DMS 273 treated with DMSO at 0.1 percent for 48 hours (cell line): ENCODE measurements at regions not wholly inside any gene's neighbourhood (a gene's known extent, or its start where the extent isn't known, plus 50 kb on each side); places are given as distances from the start of the nearest gene placed in this dataset.
"Not testable (repeated sequence)": the region's sequence is repeated elsewhere in the genome, so short reads cannot be mapped to it uniquely, and the experiment has no call there.

Source experiments
- DNase-seq: peaks from one replicate; lab custom pipeline; 2025; lab: John Stamatoyannopoulos, UW

DNA sequence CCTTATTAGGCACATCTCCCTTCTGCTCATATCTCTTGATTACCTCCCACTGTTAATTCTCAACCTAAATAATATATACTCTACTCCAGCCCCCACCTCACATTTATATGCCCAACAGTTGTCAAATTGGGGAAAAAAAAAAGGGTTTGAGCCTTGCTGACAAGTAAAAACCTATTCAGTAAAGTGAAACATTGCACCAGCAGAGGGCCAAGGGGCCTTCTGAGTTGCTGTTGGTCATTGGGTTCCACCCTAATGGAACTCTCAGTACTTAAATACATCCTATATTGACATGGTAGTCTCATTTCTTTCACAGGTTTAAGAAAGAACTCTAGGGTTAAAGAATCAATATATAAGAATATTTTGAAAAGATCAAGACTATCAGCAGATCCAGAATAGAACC lies 362.2 kb downstream of the SMARCA1 start:
- no peak for DNase-seq

DNA sequence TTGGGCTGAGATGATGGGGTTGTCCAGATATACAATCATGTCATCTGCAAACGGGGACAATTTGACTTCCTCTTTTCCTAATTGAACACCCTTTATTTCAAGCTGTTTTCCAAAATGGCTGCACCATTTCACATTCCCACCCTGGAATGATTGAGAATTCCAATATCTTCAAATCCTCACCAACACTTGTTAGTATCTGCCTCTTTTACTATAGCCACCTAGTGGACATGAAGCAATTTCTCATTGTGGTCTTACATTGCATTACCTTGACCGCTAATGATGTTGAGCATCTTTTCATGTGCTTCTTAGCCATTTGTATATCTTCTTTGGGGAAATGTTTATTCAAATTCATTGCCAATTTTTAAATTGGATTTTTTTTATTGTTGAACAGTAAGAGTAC lies 364.8 kb downstream of the SMARCA1 start:
- DNase-seq, result no peak

DNA sequence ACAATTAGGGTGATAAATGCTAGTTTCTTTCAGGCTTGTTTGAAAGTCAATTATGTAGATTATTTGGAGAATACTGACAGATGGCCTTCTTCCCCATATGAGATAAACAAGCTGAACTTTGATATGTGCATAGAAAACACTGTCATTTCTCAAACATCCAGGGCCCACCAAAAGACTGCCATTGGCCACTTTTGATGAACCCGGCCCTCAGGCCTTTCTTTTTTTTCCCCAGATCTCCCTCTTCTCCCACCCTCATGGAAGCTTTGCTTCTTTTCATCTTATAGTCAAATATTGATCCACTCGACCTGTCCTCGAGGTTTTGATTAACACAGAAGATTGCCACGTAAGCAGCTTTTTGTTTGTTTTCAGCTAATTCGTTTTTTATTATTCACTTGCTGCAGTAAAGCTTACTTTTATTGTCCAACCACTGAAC lies 377.4 kb downstream of the SMARCA1 start:
- DNase-seq, result no peak

DNA sequence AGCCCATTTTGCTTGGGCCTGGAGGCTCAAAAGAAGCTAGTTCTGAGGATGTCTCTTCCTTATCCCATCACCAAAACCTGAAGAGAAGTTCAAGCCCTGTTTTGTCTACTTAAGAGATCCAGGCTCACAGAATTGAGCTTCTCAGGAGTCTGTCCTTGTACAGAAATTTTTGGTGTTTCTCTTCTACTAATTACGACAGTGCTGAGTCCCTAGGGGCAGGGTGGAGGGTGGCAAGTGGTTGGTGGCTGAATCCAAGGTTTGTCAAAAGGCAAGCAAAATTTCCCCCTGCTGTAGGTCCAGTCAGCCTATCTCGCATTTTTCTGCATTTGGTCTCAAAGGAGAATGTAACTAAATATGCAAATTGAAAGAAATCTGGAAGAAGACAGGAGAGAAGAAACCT lies 377.9 kb downstream of the SMARCA1 start:
- no peak for DNase-seq

DNA sequence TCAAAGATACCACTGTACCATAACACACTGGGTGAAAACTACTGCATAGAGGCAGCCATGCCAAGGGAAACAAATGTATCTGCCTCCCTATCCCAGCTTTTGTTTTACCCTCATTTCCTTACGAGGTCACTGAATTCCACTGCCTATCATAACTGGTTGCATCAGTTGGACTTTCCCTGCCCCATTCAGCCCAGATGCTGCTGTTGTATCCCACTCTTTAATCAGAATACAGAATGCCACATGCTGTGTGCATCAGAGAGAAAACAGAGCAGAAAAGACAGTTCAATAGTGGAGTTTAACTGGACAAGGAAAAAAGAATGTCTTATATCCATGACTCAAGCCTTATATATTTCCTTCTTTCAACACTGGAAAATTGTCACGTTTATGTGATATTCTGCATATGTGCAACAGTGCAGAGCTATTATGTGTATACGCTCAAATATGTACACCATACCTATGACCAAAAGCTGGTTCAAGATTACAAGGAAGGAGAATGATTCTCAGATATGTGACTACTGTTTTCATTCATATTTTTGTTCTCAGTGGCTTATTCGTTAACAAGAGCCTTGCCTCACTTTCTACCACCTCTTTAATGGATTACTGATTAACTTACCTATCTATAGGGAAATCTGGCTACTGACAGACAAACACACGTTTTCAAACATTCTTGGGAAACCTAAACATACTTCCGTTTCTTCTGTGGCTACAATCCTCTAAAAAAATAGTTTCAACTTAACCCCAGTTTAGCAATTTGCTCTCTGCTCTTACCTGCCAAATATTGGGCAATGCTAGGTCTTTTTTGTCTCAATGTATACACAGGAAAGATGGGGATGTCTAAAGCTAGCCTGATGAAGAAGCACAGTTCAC lies 378.9 kb downstream of the SMARCA1 start:
- DNase-seq, result no peak

DNA sequence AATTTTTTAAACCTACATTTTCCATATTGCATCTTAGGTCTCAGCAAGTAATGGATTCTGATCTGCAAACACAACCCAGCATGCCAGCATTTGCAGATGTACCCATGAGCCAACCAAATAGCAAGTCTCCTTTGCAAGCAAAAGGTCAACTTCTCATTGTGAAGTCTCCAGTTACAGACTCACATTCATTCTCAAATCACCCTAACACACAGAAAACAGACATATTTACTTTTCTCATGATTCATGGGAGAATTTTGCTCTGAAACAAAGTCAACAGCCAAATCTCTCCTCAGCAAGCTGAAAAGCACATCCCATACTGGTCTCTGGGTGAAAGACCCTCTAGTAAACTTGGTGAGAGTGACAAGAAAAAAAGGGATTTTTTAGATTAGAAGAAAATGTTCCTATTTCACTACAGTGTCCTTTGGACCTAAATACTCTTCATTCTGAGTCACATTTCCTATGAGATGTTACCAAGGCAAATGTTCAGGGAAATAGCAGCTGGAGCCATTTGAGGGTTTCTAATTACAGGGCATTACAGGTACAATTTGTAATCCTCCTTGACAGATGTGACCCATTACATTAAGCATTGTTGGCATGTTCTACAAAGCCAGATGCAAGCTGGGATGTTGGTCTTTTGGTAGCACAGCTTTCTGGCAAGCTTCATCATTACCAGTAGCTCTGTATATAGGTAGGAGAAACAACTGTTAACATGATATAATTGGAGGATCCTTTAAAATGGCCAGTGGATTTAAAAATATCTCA lies 383.3 kb downstream of the SMARCA1 start:
- DNase-seq, result peak; percentile 88

DNA sequence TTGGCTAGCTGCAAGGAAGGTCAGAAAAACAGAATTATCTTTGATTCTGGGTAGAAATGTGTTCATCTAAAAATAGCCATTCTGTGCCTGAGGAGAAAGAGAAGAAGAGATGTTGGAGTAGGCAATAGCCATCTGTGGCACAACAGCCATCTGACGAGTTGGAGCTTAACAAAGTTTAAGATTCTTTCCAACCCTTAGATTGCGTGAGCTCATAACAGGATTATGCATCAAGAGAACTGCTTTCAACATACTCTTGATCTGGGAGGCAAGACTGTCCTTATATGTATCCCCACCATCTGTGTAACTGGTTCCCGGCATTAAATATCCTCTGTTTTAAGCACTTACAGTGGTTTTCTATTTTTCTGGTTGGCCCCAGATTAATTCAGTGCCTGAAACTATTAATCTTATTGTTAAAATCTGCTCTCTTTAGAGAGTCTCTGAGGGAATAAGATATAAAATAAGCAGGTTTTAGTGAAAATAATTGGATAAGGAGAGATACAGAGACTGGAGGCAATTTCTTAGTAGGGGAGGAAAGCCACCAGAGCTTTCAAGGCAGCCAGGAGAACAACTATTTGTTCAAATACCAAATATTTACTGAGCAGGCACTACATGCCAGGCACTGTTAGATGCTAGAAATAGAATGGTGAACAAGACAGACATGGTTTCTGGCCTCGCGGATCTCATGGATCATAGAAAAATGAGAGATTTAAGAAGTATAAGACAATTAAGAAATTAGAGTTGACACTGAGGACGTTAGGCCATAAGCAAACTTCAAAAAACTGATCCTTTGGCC lies 398.0 kb downstream of the SMARCA1 start:
- DNase-seq, result no peak

DNA sequence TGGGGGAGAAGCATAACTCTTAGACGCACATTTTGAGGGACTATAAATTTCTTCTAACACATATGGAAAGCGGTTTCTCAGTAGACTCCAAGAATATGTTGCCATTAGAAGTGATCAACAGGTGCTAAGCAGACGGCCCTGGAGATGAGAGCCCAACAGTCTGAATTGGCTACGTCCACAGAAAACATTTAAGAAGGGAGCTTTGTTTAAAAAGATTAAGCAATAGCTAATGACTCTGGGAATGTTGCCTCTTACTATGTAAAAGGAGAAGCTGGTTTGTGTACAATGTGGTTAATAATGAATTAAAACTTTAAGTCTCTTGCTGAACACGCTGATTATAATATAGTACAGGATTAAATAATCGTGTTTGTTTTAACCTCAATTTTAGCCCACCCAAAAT lies 399.5 kb downstream of the SMARCA1 start:
- DNase-seq, result no peak

DNA sequence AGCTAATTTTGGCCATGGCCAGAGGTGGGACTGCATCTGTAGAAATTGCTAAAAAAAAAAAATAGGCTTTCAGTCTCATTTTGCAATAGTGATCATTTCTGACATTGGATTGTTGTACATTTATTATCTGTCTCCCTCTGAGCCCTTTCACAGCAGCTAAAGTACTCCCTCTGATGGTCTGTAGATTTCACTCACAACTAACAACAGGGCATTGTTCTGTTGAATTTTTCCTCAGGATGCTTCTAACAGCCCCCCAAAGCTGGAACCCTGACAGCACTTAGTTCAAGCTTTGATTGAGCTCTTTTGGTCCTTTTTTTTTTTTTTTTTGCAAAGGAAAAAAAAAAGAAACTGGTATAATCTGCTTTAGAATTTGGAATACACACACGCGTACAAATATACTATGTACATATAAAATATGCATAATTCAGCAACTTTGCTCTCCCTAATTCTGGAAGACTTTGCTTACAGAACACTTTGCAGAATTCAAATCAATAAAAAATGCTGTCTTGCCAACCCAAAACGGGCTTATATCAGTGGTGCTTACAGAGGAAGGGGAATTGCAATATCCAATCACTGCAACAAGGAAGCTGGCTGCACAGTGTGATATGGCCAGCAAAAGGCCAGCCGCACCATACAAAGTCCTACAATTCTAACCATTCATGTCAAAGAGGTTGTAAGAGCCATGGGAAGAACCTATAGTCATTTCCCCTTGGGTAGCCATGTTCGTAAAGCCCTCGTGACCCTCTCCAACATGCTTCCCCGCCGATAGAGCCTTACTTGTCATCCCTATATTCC lies 406.4 kb downstream of the SMARCA1 start:
- DNase-seq, result no peak

DNA sequence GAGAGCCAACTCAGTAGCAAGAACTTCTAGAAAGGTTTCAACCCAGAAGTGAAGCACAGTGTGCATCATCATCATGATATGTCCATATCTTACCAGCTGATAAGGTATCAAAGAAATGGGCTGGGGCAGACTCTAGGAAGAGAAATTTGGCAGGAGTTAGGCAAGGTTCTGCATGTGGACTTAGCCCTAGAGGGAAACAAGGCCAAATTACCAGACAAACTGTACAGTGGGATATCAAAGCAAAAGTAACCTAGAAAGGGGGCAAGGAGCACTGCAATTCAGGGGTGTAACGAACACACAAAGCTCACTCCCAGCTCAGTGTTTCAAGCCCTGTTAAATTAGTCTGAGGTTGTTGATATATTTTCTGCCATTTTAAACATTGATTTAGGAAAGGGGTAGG lies 407.4 kb downstream of the SMARCA1 start:
- DNase-seq, result no peak

DNA sequence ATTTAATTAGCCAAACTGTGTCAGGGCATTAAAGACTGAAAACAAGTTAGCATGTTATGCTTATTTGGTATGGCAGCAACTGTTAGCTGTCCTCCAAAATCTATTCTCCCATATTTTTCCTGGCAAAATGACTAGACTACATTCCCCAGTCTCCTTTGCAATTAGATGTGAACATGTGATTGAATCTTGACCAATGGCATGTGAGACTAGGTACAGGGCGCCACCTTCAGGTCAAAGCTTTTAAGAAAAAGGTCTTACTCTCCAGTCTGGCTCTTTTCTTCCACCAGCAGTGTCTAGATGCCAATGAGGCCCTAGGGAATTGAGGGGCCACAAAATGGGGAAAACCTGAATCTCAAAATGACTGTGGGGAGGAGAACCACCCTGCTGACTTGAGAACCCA lies 408.2 kb downstream of the SMARCA1 start:
- peak; percentile 19 for DNase-seq

DNA sequence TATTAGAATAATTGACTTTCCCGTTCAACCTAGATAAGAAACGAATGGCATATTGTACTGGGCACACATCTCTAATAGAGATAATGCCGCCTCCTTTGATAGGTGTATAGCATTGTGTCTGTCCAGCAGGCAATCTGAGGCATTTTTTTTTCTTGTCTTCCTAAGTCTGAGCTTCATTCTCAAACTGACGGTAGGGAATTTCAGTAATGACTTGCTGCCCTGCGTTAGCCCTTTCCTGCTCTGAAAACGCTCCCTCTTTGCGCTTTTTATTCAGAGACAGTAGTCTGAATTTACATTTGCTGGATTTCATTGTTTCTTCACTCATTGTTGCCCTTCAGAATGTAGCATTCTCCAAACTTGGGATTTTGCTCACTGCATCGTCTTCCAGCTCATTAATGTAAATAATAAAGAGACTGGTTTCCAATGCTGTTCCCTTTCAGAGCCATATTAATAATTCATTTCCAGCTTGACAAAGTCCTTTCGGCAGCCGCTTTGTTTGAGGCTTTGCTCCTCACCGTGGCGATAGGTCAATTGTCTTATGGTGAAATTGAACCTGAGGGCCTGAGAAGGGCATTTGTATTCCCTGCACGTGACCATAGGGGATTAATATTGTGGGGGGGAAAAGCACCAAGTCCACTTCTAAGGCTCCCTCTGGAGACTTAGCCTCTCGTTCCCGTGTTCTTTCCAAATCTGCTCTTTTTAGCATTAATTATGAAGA lies 412.1 kb downstream of the SMARCA1 start:
- no peak for DNase-seq

DNA sequence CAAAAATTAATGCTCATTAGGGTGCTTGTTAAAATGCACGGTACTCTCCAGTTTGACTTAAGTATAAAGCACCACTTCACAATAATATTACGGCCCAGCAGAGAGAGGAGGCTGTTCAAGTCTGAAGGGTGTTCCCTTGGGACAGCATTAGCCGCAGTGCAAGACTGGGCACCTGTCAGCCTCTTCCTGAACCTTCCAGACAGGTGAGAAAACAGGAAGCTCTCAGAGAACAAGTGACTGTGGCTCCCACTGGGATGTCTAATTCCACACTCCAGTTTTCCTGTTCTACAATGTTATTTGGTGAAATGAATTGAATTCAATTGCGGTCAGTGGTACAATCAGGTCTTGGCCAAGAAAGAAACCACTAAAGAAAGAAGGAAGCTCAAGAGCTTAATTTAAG lies 414.4 kb downstream of the SMARCA1 start:
- DNase-seq, result no peak

DNA sequence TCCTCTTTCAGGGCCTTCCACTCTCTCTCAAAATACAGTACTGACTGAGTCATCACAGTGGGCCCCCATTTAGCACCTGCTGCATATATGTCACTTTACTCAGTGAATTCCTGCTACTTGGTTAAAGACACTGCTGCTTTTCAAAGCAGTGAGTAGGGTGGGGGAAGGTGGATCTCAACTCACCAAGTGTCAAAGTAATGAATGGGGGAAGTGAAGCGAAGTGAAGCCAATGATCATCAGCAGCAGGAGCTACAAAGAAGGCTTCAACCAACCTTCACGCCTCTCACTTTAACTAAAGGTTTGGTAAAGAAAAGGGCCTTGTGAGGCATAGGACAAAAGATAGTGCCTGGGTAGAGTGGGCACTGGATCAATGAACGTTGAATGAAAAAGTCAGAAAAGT lies 424.1 kb downstream of the SMARCA1 start:
- DNase-seq, result no peak

DNA sequence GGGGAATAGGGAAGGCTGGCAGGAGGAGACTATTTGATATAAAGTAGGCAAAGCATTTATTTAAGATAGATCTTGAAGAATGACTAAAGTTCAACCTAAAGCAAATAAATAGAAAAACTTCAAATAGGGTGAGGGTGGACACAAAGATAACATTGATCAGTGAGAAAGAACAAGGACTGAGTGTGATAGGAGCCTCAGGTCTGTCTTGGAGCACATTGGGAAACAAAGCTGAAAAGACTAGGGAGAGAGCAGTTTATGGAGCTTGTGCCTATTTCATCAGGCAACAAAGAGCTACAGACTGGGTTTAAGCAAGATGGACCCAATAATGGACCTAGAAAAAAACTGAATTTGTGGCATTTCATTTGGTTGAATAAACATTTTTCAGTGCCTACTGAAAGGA lies 425.6 kb downstream of the SMARCA1 start:
- no peak for DNase-seq

DNA sequence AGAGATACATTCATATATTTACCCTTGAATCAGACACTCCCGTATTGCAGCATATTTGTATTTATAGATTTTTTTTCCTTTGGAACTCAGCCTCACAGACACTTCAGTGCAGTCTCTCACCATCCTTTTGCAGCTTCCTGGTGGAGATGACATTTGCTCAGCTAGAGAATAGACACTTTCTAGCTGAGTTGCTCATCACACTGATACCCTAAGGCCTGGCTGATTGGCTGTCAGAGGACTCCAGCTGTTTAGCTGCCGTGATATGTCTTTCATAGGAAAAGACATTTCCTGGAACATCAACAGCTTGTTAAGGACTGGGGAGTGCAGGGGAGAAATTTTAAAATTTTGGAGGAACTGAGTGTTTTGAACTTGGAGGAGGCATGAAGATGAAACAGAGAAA lies 429.6 kb downstream of the SMARCA1 start:
- DNase-seq, result no peak

DNA sequence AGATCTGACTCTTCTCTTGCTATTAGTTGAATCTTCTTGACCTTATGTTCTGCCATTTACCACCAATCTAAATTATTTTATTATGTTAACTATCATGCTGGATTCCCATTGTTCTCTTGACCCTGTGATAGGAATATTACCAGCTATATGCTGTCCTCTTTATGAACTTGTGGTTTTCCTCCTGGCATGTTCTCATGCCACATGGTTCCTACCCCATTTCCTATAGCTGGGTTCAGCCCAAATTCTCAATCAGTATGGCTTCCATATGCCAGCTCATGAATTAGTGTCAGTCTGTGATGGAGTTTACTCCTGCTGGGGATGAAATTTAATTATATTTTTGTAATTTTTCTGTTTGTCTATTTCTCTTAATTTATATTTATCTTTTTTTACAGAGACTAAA lies 430.5 kb downstream of the SMARCA1 start:
- DNase-seq, result no peak

DNA sequence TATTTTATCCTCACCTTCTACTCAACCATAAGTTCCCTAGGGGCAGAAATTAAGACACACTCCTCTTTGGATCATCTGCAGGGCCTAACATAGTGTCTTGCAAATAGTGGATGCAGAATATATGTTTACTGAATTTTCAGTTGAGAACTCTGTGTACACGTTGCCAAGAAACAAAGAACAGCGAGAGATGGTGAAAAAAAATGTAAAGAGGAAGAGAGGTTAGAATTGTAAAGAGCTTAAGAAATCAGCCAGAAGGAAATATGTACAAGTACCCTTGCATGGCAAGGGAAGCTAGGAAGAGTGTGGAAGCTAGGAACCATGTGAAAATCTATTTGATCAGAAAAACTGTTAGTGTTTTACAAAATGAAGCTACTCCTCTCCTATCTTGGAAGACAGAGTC lies 431.0 kb downstream of the SMARCA1 start:
- no peak for DNase-seq

DNA sequence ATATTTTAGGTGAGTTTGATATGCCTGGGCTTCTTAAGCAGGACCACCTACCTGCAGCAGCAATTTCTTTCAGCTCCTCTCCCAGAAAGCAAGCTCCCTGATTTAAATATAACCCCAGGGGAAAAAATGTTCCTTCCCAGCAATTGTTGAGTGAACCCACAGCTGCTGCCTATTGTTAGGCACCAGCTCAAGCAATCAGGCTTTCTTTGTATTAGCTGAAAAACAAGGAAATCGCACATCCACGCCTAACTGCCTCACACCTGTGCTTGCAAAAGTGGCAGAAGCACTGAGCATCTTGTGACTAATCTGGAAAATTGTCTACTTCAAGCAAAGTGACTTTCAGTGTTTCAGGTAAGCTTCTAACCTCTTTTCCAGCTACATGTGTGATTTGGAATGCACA lies 432.2 kb downstream of the SMARCA1 start:
- no peak for DNase-seq

DNA sequence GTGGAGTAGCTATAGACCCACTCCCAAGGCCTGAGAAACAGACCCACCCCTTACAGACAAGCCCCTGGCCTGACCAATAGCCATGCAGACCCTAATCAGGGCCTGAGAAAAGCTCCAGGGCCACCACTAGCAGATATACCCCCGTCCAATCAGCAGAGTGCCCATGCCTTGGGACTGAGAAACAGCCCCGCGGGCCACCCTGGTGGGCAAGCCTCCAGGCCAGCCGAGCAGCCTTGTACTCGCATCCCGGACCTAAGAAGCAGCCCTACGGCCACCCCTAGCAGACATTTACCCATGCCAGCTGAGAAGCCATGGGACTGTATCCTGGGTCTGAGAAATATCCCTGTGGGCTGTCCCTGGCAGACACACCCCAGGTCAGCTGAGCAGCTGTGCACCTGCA lies 436.5 kb downstream of the SMARCA1 start:
- no peak for DNase-seq

DNA sequence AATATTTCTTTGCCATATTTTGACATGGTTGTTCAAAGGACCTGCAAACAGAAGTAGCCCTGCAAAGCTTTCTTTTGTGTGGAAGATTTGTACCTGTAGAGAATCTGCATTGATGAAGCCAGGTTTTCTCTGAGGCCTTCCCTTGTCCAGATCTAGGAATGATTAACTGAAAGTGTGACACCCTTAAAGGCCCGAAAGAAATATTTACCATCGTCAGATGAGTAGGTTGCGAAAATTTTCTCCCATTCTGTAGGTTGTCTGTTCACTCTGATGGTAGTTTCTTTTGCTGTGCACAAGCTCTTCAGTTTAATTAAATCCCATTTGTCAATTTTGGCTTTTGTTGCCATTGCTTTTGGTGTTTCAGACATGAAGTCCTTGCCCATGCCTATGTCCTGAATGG lies 439.0 kb downstream of the SMARCA1 start:
- not testable (repeated sequence) for DNase-seq
